Omental fat pad (tissue), 3 donors: ENCODE measurements at regions not wholly inside any gene's neighbourhood (a gene's known extent, or its start where the extent isn't known, plus 50 kb on each side); places are given as distances from the start of the nearest gene placed in this dataset.

Experiments
- ATAC-seq: fragments of 150-250 bp; one replicate; pipeline ENCODE4 v1.9.1; 2016; ENCODE audit warnings: mild to moderate bottlenecking, moderate library complexity; ENCODE audit not compliant: low FRiP score
- DNase-seq: peaks from one replicate; pipeline ENCODE4 v3.0.0-alpha.2; 2019; ENCODE audit warnings: low spot score
- TF ChIP-seq, protein P1 (sequence below), 3 donors: fragments of 450-650 bp; IDR thresholded peaks; one replicate each; pipeline ENCODE4 v1.5.1; 2016 to 2017; ENCODE audit warnings: antibody characterized with exemption in 3 of 3, mild to moderate bottlenecking in 3 of 3, moderate library complexity in 2 of 3

DNA sequence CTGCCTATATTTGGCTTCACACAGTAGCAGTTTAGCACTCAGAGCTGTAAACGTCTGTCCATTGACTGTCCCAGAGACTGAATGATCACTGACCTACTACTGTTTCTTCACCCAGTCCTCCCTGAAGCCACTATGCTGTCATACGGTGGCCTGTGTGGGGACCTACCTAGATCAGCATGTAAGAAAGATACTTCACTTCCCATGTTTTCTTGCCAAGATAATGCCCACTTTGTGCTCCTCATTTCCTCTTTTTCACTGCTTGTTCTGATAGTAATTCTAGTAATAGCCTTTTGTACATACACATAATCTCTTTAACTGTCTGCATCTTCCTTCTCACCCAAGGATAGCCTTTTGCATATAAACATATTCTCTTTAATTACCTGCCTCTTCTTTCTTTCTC is 109.9 kb upstream of the TIAM2 start:
- ATAC-seq, result no peak
- TF ChIP-seq, protein P1, sequence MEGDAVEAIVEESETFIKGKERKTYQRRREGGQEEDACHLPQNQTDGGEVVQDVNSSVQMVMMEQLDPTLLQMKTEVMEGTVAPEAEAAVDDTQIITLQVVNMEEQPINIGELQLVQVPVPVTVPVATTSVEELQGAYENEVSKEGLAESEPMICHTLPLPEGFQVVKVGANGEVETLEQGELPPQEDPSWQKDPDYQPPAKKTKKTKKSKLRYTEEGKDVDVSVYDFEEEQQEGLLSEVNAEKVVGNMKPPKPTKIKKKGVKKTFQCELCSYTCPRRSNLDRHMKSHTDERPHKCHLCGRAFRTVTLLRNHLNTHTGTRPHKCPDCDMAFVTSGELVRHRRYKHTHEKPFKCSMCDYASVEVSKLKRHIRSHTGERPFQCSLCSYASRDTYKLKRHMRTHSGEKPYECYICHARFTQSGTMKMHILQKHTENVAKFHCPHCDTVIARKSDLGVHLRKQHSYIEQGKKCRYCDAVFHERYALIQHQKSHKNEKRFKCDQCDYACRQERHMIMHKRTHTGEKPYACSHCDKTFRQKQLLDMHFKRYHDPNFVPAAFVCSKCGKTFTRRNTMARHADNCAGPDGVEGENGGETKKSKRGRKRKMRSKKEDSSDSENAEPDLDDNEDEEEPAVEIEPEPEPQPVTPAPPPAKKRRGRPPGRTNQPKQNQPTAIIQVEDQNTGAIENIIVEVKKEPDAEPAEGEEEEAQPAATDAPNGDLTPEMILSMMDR (IDR thresholded peaks at IDR 0.05), result no peak
- no peak for DNase-seq

- ATAC-seq (no peak), DNase-seq (no peak)
- TF ChIP-seq, protein P1 (IDR thresholded peaks at IDR 0.05), result no peak
These were observed 109.1 kb upstream of the TIAM2 start for GRCh38 chr6:154886016-154886415.

GRCh38 chr6:154886471-154886870 is 108.6 kb upstream of the TIAM2 start:
- TF ChIP-seq, protein P1 (IDR thresholded peaks at IDR 0.05), result no peak
- ATAC-seq, result no peak
- no peak for DNase-seq

DNA sequence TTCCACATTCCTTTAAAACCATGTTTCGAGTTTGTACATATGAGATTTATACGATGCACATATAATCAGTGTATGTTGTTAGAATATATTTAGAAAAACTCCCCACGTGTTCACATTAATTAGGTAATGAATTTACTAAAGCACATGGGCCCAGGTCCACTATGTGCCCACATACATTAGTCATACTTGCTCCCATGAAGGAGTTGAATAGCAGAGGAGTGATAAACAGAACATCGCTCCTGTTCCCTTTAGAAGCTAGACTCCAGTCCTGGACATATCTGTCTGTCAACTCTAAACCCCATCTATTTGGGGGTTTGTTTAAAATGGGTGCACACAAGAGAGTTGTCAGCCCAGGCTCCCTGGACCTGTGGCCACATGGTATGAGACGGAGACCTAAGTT is 108.1 kb upstream of the TIAM2 start:
- DNase-seq (no peak), ATAC-seq (no peak)
- TF ChIP-seq, protein P1 (IDR thresholded peaks at IDR 0.05), result no peak

- no peak for DNase-seq
- TF ChIP-seq, protein P1 (IDR thresholded peaks at IDR 0.05), result no peak
- ATAC-seq, result peak; percentile 28
These were observed 106.5 kb upstream of the TIAM2 start for GRCh38 chr6:154888421-154889295.

DNA sequence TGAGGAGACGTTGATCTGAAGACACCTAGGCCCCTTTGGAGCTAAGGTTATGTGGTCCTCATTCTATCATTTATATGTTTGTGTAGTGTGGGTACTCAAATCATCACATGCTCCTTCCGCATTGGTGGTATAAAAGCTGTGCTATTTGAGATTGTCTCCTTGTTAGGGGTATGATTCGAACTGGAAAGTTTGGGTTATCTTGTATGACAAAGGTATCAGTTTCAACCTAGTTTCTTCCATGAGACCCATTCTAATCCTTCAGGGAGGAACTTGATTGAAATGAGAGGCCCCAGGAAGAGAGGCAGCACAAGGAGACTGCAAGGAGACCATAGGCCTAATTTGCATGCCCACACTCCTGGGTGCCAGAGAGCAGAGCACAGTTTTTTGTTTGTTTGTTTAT is 104.2 kb upstream of the TIAM2 start:
- DNase-seq (no peak), ATAC-seq (no peak)

More for the DNA sequence above, 104.2 kb upstream of the TIAM2 start:
- TF ChIP-seq, protein P1 (IDR thresholded peaks at IDR 0.05), result no peak
